Lower leg skin (tissue), 4 donors: ENCODE measurements at regions not wholly inside any gene's neighbourhood (a gene's known extent, or its start where the extent isn't known, plus 50 kb on each side); places are given as distances from the start of the nearest gene placed in this dataset.

Source experiments
- DNase-seq, 2 donors: peaks; one replicate each; pipeline ENCODE4 v3.0.0-alpha.2; 2019; ENCODE audit warnings: low spot score in 2 of 2
- H3K4me3 ChIP-seq: fragments of 200-600 bp; sonication (generic); 2 replicates; pipeline ENCODE4 v1.5.1; 2017; ENCODE audit warnings: mild to moderate bottlenecking, low read depth; ENCODE audit not compliant: poor library complexity, severe bottlenecking
- CTCF ChIP-seq, 3 donors: fragments of 450-650 bp; IDR thresholded peaks; one replicate each; pipeline ENCODE4 v1.5.1; 2016; ENCODE audit warnings: antibody characterized with exemption in 3 of 3, mild to moderate bottlenecking in 3 of 3, moderate library complexity in 2 of 3
- POLR2A ChIP-seq, 2 donors: fragments of 450-650 bp; IDR thresholded peaks; one replicate each; pipeline ENCODE4 v1.6.1; 2016 to 2017; ENCODE audit warnings: antibody characterized with exemption in 2 of 2, mild to moderate bottlenecking in 1 of 2, moderate library complexity in 1 of 2
- WGBS, 2 donors: methylation state at CpG; one replicate each; pipeline ENCODE4 v1.1.5; 2018; 5-methylcytosine and 5-hydroxymethylcytosine counted together
- intact Hi-C: fragments of 100-400 bp; cut with DNase I; formaldehyde crosslinking; loops from one replicate; pipeline ENCODE4 v1.15.0; 2023; ENCODE audit warnings: low total_unique reads

- DNase-seq, result no peak
- H3K4me3 ChIP-seq, result no peak overlapping the region
- intact Hi-C loops, result no loop called here
- TF ChIP-seq CTCF (IDR thresholded peaks at IDR 0.05) (no peak), POLR2A (IDR thresholded peaks at IDR 0.05) (no peak)
- 33 to 55% methylated on average over 1 of the region's 1 CpG for WGBS, 2 donors
These were observed 1255.1 kb downstream of the SLITRK1 start for GRCh38 chr13:82627183-82627582.

GRCh38 chr13:82625717-82626116 is 1256.6 kb downstream of the SLITRK1 start:
- DNase-seq, result no peak
- TF ChIP-seq CTCF (IDR thresholded peaks at IDR 0.05), result no peak
- no peak for TF ChIP-seq POLR2A (IDR thresholded peaks at IDR 0.05)
- WGBS, 2 donors, result 61 to 67% methylated on average over 3 of the region's 3 CpGs
- H3K4me3 ChIP-seq, result no peak overlapping the region
- intact Hi-C loops, result no loop called here

GRCh38 chr13:82615043-82615442 is 1267.2 kb downstream of the SLITRK1 start:
- H3K4me3 ChIP-seq, result no peak overlapping the region
- DNase-seq, result no peak
- WGBS, 2 donors, result 70 to 78% methylated on average over 1 of the region's 1 CpG
- intact Hi-C loops, result no loop called here
- no peak for TF ChIP-seq CTCF (IDR thresholded peaks at IDR 0.05)
- no peak for TF ChIP-seq POLR2A (IDR thresholded peaks at IDR 0.05)

GRCh38 chr13:82614086-82614485 is 1268.2 kb downstream of the SLITRK1 start:
- intact Hi-C loops, result no loop called here
- TF ChIP-seq CTCF (IDR thresholded peaks at IDR 0.05), result no peak
- no peak for TF ChIP-seq POLR2A (IDR thresholded peaks at IDR 0.05)
- DNase-seq, result no peak
- whole genome bisulfite sequencing, 2 donors, result 62 to 70% methylated on average over 2 of the region's 2 CpGs
- H3K4me3 ChIP-seq, result no peak overlapping the region

- no peak for DNase-seq
- TF ChIP-seq POLR2A (IDR thresholded peaks at IDR 0.05) (no peak), CTCF (IDR thresholded peaks at IDR 0.05) (no peak)
- no peak overlapping the region for H3K4me3 ChIP-seq
- 96 to 97% methylated on average over 1 of the region's 1 CpG for WGBS, 2 donors
- intact Hi-C loops, result no loop called here
These were observed 1276.3 kb downstream of the SLITRK1 start for GRCh38 chr13:82606008-82606407.

- WGBS, 2 donors, result 44 to 64% methylated on average over 6 of the region's 6 CpGs
- intact Hi-C loops, result no loop called here
- TF ChIP-seq CTCF (IDR thresholded peaks at IDR 0.05) (no peak), POLR2A (IDR thresholded peaks at IDR 0.05) (no peak)
- no peak for DNase-seq
- H3K4me3 ChIP-seq, result no peak overlapping the region
These were observed 1284.5 kb downstream of the SLITRK1 start for GRCh38 chr13:82597747-82598146.
